Brain microvascular endothelial cell (primary cell): ENCODE measurements at regions not wholly inside any gene's neighbourhood (a gene's known extent, or its start where the extent isn't known, plus 50 kb on each side); places are given as distances from the start of the nearest gene placed in this dataset.

Experiments used
- DNase-seq: peaks from one replicate; pipeline ENCODE4 v3.0.0-alpha.2; 2020
- H3K27ac ChIP-seq: fragments of 250-450 bp; sonication (Bioruptor Pico); 2 replicates; pipeline ENCODE4 v1.5.1; 2020; ENCODE audit warnings: mild to moderate bottlenecking, moderate library complexity
- H3K27me3 ChIP-seq: fragments of 250-450 bp; sonication (Bioruptor Pico); replicated peaks from 2 replicates; pipeline ENCODE4 v1.5.1; 2020; ENCODE audit warnings: mild to moderate bottlenecking
- H3K36me3 ChIP-seq: fragments of 250-450 bp; sonication (Bioruptor Pico); replicated peaks from 2 replicates; pipeline ENCODE4 v1.5.1; 2020; ENCODE audit warnings: mild to moderate bottlenecking
- H3K4me3 ChIP-seq: 2 replicates; pipeline ENCODE4 v1.5.1; 2011; ENCODE audit warnings: low read depth, mild to moderate bottlenecking, control low read depth, low read length, moderate library complexity
- in situ Hi-C: cut with HindIII; loops from 2 replicates; pipeline ENCODE4 v1.10.0; 2017; ENCODE audit warnings: low sequenced_read_pairs, low pct_ligation_motif_present
- TF ChIP-seq, protein P1 (sequence below): IDR thresholded peaks from 2 replicates; pipeline ENCODE4 v1.5.1; 2011; ENCODE audit warnings: low read depth, mild to moderate bottlenecking, moderate library complexity, low read length, control low read depth, inconsistent platforms; ENCODE audit errors: missing control alignments

- DNase-seq, result no peak
- Histone ChIP-seq H3K27me3 (no peaks in the 10 kb centered on the region), H3K36me3 (no peaks in the 10 kb centered on the region), H3K27ac (no peak overlapping the region), H3K4me3 (no peak overlapping the region)
- in situ Hi-C loops, result no loop called here
- TF ChIP-seq, protein P1, sequence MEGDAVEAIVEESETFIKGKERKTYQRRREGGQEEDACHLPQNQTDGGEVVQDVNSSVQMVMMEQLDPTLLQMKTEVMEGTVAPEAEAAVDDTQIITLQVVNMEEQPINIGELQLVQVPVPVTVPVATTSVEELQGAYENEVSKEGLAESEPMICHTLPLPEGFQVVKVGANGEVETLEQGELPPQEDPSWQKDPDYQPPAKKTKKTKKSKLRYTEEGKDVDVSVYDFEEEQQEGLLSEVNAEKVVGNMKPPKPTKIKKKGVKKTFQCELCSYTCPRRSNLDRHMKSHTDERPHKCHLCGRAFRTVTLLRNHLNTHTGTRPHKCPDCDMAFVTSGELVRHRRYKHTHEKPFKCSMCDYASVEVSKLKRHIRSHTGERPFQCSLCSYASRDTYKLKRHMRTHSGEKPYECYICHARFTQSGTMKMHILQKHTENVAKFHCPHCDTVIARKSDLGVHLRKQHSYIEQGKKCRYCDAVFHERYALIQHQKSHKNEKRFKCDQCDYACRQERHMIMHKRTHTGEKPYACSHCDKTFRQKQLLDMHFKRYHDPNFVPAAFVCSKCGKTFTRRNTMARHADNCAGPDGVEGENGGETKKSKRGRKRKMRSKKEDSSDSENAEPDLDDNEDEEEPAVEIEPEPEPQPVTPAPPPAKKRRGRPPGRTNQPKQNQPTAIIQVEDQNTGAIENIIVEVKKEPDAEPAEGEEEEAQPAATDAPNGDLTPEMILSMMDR, result no peak
These were observed 166.1 kb upstream of the SERP2 start for GRCh38 chr13:44207476-44207875.

DNA sequence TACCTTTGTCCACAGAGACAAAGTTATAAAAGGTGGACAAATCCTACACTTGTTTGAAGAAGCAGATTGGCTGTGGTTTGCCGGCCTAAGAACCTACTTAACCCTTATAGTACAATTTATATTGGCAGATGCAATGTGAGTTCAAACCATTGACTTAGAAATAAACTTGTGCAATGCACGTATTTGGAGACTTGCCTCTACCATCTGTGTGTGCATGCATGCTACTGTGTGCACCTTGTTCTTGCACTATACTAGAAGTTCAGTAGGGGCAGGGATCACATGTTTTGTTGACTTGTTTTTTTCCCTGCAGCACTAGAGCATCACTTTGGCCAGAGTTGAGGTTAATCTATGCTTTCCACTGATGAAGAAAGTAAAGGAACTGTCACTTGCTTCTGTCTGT, 163.1 kb upstream of the SERP2 start:
- Histone ChIP-seq H3K27ac (no peak overlapping the region), H3K36me3 (no peaks in the 10 kb centered on the region), H3K27me3 (no peaks in the 10 kb centered on the region), H3K4me3 (no peak overlapping the region)
- in situ Hi-C loops, result no loop called here
- TF ChIP-seq, protein P1, result no peak
- no peak for DNase-seq

DNA sequence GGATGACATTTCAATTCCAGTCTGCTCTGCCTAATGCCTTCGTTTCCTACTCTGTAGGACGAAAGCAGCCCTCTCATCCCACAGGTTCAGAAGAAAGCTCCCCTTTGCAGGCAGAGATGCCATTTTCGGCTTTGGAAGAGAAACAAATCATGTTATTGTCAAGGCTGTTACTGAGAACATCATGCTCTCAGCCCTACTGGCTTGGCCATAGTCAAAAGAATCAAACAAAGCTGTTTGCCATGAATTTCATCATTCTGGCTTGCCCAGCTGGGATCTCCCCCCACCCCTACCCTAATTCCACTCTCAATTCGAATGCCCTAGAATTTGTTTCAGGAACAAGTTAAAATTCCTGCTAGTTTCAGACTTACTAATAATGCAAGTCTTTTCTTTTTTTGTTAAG, 162.3 kb upstream of the SERP2 start:
- no peak for DNase-seq
- Histone ChIP-seq H3K4me3 (no peak overlapping the region), H3K27ac (no peak overlapping the region), H3K27me3 (no peaks in the 10 kb centered on the region), H3K36me3 (no peaks in the 10 kb centered on the region)
- TF ChIP-seq, protein P1, result no peak
- in situ Hi-C loops, result no loop called here

DNA sequence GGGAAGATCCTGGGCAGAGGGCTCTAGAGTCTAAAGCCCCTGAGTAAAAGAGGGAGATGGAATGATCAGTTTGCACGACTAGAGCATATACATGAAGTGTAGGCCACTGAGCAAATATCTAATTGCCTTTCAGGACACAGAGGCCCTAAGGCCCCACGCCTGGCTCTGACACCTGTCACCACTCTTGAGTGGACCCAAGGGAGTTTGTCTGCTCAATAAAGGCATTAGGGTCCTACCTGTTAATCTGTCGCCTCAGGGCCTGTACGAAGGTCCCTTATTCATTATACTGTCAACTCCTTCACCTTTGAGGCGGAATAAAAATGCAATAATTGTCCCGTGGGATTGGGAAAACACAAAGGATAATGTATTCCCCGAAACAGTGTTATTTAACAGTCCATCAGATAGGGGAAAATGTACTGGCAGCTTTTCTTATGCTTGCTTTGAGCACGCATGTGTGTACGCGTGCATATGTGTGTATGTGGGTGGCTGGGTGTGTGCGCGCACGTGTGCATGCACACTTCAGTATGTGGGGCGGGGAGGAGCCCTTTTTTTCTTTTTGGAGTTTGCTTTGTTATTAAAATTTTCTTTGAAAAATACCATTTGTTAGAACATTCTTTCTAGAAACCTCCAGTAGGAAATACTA, 161.8 kb upstream of the SERP2 start:
- no peak overlapping the region for H3K4me3 ChIP-seq
- no peaks in the 10 kb centered on the region for H3K36me3 ChIP-seq
- no peak overlapping the region for H3K27ac ChIP-seq
- no peak for DNase-seq
- TF ChIP-seq, protein P1, result no peak
- in situ Hi-C loops, result no loop called here
- no peaks in the 10 kb centered on the region for H3K27me3 ChIP-seq

DNA sequence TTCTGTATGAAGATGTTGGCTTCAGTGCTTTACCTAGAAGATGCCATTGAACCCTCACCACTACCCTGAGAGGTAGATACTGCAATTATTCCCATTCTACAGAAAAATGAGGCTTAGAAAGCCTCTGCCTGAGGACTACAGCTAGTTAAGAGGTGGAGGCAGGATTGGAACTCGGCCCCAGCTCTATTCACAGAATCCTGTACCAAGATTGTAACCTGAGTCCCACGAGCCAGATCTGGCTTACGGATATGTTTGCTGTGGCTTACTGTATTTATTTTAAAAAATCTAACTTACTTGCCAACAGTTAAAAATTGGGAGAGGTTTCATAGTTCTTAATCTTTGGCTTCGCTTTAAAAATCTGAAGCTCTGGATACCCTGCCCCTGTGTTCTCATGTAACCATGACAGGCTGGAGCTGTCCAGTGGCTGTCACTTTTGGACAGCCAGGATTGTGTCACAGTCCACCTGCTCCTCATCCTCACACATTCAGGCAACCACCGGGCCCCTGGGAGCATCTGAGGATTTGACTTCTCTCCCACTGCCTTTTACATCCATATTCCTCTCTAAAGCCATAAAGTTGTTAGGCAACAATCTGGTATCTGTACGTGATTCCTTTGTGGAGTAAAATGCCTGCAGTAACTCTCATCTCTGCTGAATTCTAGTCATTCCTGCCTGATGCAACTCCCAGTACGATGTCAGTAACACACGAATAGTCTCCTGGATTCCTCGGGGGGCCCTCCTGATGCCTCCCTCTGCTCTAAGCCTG, 160.8 kb upstream of the SERP2 start:
- no peaks in the 10 kb centered on the region for H3K27me3 ChIP-seq
- in situ Hi-C loops, result no loop called here

More for the DNA sequence above, 160.8 kb upstream of the SERP2 start:
- TF ChIP-seq, protein P1, result no peak
- no peak for DNase-seq
- no peak overlapping the region for H3K4me3 ChIP-seq
- H3K36me3 ChIP-seq, result no peaks in the 10 kb centered on the region
- no peak overlapping the region for H3K27ac ChIP-seq
